Chondrocyte (in vitro differentiated cells): ENCODE measurements at regions not wholly inside any gene's neighbourhood (a gene's known extent, or its start where the extent isn't known, plus 50 kb on each side); places are given as distances from the start of the nearest gene placed in this dataset.

Experiments used
- DNase-seq: peaks from one replicate; pipeline ENCODE4 v3.0.0; 2021; ENCODE audit warnings: mixed read lengths, low spot score
- H3K27ac Mint-ChIP-seq: one replicate; pipeline ENCODE4 v1.8.0; 2021; ENCODE audit warnings: mild to moderate bottlenecking, moderate library complexity, mixed read lengths; ENCODE audit not compliant: unreplicated experiment
- H3K27me3 Mint-ChIP-seq: 2 replicates; pipeline ENCODE4 v1.8.0; 2021; ENCODE audit warnings: low read depth, mixed read lengths
- H3K36me3 Mint-ChIP-seq: 2 replicates; pipeline ENCODE4 v1.8.0; 2021; ENCODE audit warnings: low read depth, mixed read lengths
- H3K4me1 Mint-ChIP-seq: 2 replicates; pipeline ENCODE4 v1.8.0; 2021; ENCODE audit warnings: low read depth, mild to moderate bottlenecking, mixed read lengths
- H3K4me3 Mint-ChIP-seq: one replicate; pipeline ENCODE4 v1.8.0; 2021; ENCODE audit warnings: mild to moderate bottlenecking, moderate library complexity, mixed read lengths; ENCODE audit not compliant: unreplicated experiment
- H3K9me3 Mint-ChIP-seq: 2 replicates; pipeline ENCODE4 v1.8.0; 2021; ENCODE audit warnings: low read depth, mixed read lengths
- TF ChIP-seq, protein P1 (sequence below): fragments of 200-600 bp; sonication (generic); IDR thresholded peaks from 2 replicates; pipeline ENCODE4 v1.5.0; 2021; ENCODE audit warnings: antibody characterized with exemption, mild to moderate bottlenecking, moderate library complexity

DNA sequence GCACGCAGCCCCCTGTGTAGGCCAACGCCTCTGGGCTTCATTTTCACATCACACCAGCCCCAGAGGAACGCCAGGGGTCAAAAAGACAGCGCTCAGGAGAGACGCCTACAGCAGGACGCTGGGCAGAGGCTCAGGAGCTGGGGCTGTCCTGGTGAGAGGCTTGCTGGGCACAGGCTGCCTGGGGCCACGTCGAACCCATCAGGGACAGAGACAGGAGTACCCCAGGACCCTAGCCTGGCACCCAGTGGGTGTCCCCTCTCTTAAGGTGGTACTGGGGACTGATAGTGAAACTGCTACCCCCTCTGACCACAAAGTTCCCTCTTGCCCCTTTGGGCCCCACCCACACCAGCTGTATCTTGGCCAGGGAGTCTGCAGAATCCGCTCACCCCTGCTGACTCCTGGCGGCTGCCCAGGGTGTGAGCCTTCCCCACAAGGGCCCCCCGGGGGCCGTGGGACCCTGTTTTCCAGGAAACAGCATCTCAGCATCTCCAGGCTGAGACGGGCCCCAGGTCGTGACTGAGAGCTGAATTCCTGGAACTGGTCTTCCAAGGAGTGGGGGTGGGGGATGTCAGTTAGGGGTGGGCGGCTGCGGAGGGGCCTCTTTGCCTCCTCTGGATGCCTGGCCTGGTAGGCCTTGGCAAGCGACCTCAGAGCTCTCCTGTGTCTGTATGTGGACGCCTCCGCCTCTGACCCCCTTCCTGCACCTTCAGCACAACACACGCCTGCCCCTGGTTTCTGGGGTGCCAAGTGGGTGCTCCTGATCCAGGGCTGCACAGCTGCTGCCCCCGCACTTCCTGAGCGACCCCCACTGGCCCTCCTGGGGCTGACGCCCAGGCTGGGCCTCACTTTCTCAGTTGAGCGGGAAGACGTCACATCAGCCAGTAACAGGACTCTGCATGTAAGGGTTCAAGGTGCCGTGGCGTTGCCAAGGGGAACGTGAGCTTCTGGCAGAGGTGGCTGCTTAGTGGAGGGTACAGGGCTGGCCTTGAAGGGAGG, 321.9 kb upstream of the RTL1 start:
- Mint-ChIP-seq H3K4me3 (no peak overlapping the region), H3K27me3 (peaks cover 8% of the 10 kb centered on the region), H3K27ac (no peak overlapping the region), H3K9me3 (no peaks in the 10 kb centered on the region), H3K36me3 (peaks cover 2% of the 10 kb centered on the region), H3K4me1 (peaks cover 7% of the 10 kb centered on the region)
- no peak for DNase-seq
- TF ChIP-seq, protein P1, sequence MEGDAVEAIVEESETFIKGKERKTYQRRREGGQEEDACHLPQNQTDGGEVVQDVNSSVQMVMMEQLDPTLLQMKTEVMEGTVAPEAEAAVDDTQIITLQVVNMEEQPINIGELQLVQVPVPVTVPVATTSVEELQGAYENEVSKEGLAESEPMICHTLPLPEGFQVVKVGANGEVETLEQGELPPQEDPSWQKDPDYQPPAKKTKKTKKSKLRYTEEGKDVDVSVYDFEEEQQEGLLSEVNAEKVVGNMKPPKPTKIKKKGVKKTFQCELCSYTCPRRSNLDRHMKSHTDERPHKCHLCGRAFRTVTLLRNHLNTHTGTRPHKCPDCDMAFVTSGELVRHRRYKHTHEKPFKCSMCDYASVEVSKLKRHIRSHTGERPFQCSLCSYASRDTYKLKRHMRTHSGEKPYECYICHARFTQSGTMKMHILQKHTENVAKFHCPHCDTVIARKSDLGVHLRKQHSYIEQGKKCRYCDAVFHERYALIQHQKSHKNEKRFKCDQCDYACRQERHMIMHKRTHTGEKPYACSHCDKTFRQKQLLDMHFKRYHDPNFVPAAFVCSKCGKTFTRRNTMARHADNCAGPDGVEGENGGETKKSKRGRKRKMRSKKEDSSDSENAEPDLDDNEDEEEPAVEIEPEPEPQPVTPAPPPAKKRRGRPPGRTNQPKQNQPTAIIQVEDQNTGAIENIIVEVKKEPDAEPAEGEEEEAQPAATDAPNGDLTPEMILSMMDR = peak; percentile 5

DNA sequence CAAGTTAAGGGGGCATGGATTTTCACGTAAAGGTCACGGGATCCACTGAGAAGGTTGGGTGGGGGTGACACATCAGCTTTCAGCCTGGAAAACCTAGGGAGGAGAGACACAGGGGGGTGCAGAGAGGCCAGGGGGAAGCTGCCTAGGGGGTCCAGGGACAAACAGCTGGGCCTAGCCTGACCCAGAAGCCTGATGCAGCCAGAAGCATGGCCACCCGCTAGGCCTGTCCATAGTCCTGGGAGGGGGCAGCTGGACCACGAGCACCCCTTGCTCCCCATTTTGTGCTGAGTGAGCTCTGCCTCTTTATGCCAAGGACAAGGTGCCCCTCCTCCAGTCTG, 322.7 kb upstream of the RTL1 start:
- Mint-ChIP-seq H3K27ac (no peak overlapping the region), H3K4me3 (no peak overlapping the region), H3K36me3 (no peaks in the 10 kb centered on the region), H3K27me3 (peaks cover 8% of the 10 kb centered on the region), H3K9me3 (no peaks in the 10 kb centered on the region), H3K4me1 (peaks cover 7% of the 10 kb centered on the region)
- no peak for DNase-seq
- TF ChIP-seq, protein P1 = no peak

- no peak for DNase-seq
- no peaks in the 10 kb centered on the region for H3K36me3 Mint-ChIP-seq
- H3K4me3 Mint-ChIP-seq = no peak overlapping the region
- H3K4me1 Mint-ChIP-seq = peaks cover 7% of the 10 kb centered on the region
- H3K9me3 Mint-ChIP-seq = no peaks in the 10 kb centered on the region
- no peak overlapping the region for H3K27ac Mint-ChIP-seq
- H3K27me3 Mint-ChIP-seq = peaks cover 8% of the 10 kb centered on the region
- TF ChIP-seq, protein P1 = no peak
Observed at GRCh38 chr14:101226603-101227425, 323.3 kb upstream of the RTL1 start.

- Mint-ChIP-seq H3K4me1 (peaks cover 7% of the 10 kb centered on the region), H3K4me3 (no peak overlapping the region), H3K27ac (no peak overlapping the region), H3K36me3 (no peaks in the 10 kb centered on the region), H3K27me3 (peaks cover 8% of the 10 kb centered on the region), H3K9me3 (no peaks in the 10 kb centered on the region)
- TF ChIP-seq, protein P1 = no peak
- no peak for DNase-seq
Observed at GRCh38 chr14:101227611-101228594, 324.4 kb upstream of the RTL1 start.
